Lower leg skin (tissue), 4 donors: ENCODE measurements at regions not wholly inside any gene's neighbourhood (a gene's known extent, or its start where the extent isn't known, plus 50 kb on each side); places are given as distances from the start of the nearest gene placed in this dataset.

Experiments
- DNase-seq, 2 donors: peaks; one replicate each; pipeline ENCODE4 v3.0.0-alpha.2; 2019; ENCODE audit warnings: low spot score in 2 of 2
- H3K4me3 ChIP-seq: fragments of 200-600 bp; sonication (generic); 2 replicates; pipeline ENCODE4 v1.5.1; 2017; ENCODE audit warnings: mild to moderate bottlenecking, low read depth; ENCODE audit not compliant: poor library complexity, severe bottlenecking
- POLR2A ChIP-seq, 2 donors: fragments of 450-650 bp; IDR thresholded peaks; one replicate each; pipeline ENCODE4 v1.6.1; 2016 to 2017; ENCODE audit warnings: antibody characterized with exemption in 2 of 2, mild to moderate bottlenecking in 1 of 2, moderate library complexity in 1 of 2
- WGBS, 2 donors: methylation state at CpG; one replicate each; pipeline ENCODE4 v1.1.5; 2018; 5-methylcytosine and 5-hydroxymethylcytosine counted together
- intact Hi-C: fragments of 100-400 bp; cut with DNase I; formaldehyde crosslinking; loops from one replicate; pipeline ENCODE4 v1.15.0; 2023; ENCODE audit warnings: low total_unique reads
- TF ChIP-seq, protein P1 (sequence below), 3 donors: fragments of 450-650 bp; IDR thresholded peaks; one replicate each; pipeline ENCODE4 v1.5.1; 2016; ENCODE audit warnings: antibody characterized with exemption in 3 of 3, mild to moderate bottlenecking in 3 of 3, moderate library complexity in 2 of 3

DNA sequence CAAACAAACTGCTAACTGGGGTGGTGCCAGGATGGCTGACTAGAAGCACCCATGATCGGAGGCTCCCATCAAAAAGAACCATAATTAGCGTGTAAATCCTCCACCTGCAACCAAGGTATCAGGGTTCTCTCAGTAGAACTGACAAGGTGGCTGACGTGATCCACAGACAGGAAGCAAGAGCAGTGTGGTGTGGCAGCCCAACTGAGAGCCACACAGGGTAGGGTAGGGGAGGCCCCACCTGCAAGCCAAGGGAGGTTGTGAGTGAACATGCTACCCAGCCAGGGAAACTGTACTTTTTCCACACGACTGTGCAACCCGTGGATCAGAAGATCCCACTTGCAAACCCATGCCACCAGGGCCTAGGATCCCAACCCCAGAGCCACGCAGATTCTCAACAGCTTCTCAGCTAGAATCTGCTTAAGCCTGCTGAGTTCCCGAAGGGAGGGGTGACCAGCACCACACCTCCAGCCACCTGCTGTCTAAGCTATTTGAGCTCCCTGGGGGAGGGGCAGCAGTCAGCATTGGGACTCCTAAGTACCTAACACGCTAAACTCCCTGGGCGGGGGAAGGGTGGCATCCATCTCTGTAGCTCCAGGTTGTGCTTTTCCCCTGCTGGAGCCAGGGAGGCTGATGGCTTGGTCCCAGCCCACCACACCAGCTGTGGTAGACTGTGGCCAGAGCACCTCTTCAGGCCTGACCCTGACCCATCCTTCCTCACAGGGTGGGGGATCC lies 425.1 kb downstream of the GPM6A start:
- intact Hi-C loops: no loop called here
- no peak for TF ChIP-seq POLR2A (IDR thresholded peaks at IDR 0.05)
- TF ChIP-seq, protein P1, sequence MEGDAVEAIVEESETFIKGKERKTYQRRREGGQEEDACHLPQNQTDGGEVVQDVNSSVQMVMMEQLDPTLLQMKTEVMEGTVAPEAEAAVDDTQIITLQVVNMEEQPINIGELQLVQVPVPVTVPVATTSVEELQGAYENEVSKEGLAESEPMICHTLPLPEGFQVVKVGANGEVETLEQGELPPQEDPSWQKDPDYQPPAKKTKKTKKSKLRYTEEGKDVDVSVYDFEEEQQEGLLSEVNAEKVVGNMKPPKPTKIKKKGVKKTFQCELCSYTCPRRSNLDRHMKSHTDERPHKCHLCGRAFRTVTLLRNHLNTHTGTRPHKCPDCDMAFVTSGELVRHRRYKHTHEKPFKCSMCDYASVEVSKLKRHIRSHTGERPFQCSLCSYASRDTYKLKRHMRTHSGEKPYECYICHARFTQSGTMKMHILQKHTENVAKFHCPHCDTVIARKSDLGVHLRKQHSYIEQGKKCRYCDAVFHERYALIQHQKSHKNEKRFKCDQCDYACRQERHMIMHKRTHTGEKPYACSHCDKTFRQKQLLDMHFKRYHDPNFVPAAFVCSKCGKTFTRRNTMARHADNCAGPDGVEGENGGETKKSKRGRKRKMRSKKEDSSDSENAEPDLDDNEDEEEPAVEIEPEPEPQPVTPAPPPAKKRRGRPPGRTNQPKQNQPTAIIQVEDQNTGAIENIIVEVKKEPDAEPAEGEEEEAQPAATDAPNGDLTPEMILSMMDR (IDR thresholded peaks at IDR 0.05): no peak
- 86 to 89% methylated on average over 7 to 9 of the region's 9 CpGs for WGBS, 2 donors
- H3K4me3 ChIP-seq: no peak overlapping the region
- DNase-seq: no peak

DNA sequence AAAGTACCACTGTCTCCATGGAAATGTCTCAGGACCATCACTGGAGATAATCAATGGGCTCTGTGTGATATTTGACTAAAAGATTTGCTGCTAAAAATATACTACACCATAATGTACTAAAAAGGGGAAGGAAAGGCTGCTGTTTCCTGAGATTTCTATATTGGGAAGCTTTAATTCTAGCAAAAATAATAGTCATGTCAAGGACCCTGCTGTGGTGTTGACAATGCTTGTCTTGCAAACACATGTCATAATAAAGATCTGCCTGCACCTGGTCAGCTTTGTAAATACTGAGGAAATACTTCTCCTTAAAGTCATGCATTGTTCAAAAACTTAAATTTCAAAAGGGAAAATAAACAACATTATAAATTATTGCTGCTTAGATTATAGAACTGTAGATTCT lies 417.9 kb downstream of the GPM6A start:
- DNase-seq: no peak
- intact Hi-C loops: no loop called here
- no peak overlapping the region for H3K4me3 ChIP-seq
- TF ChIP-seq, protein P1 (IDR thresholded peaks at IDR 0.05): no peak
- no peak for TF ChIP-seq POLR2A (IDR thresholded peaks at IDR 0.05)

DNA sequence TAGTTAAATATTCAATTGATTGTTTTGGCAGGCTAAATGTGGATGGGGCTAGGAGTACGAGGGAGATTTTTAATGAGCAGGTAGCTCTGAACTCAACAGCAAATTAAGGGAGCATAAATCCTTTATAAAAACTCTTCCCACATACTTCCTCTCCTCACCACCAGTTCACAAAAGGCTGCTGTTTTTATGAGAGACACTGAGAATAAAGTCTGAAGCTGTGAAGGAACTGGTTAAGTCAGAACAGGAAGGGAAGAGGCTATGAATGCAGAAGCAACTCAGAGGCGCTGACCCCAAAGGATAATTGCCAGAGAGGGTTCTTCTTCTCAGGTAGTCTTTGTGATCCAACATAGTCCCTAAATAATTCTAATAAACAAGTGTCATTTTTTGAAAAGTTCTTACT lies 406.1 kb downstream of the GPM6A start:
- H3K4me3 ChIP-seq: no peak overlapping the region
- DNase-seq: no peak
- TF ChIP-seq, protein P1 (IDR thresholded peaks at IDR 0.05): no peak
- no peak for TF ChIP-seq POLR2A (IDR thresholded peaks at IDR 0.05)
- intact Hi-C loops: no loop called here
- WGBS, 2 donors: 37 to 39% methylated on average over 2 of the region's 2 CpGs

DNA sequence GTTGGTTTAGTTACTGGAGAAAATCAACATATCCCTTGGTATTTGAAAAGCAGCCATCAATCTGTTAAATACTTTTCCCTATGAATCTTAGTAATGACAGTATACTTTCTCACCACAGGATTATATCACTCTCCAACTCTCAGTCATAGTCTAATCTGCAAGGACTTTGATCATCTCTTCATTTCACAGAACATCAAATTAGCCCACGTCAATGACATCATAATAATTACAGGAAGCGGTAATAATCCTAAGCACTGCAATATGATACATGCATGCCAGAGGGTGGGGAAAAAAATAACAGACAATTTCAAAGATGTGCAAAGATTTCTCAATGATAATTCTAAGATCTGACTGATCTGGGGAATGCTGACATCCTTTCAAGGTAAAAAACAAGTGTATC lies 404.1 kb downstream of the GPM6A start:
- WGBS, 2 donors: 51 to 55% methylated on average over 2 of the region's 2 CpGs
- DNase-seq: no peak
- H3K4me3 ChIP-seq: no peak overlapping the region
- no peak for TF ChIP-seq POLR2A (IDR thresholded peaks at IDR 0.05)
- TF ChIP-seq, protein P1 (IDR thresholded peaks at IDR 0.05): no peak
- intact Hi-C loops: no loop called here

DNA sequence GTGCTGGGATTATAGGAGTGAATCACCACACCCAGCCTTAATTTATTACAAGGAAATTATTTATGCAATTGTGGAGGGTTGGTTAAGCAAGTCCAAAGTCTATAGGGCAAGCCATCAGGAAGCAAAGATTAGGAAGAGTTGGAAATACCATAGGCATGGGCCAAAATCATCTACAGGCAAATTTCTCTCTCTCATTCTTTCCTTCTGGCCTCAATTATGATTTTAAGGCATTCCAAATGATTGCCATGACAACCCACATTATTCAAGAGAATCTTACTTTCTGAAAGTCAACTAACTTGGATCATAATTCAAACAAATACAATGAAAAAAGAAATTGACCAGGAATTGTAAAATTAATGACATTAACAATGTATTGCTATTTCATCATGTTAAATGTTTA lies 400.8 kb downstream of the GPM6A start:
- no peak overlapping the region for H3K4me3 ChIP-seq
- DNase-seq: no peak
- intact Hi-C loops: no loop called here
- TF ChIP-seq, protein P1 (IDR thresholded peaks at IDR 0.05): no peak
- no peak for TF ChIP-seq POLR2A (IDR thresholded peaks at IDR 0.05)

DNA sequence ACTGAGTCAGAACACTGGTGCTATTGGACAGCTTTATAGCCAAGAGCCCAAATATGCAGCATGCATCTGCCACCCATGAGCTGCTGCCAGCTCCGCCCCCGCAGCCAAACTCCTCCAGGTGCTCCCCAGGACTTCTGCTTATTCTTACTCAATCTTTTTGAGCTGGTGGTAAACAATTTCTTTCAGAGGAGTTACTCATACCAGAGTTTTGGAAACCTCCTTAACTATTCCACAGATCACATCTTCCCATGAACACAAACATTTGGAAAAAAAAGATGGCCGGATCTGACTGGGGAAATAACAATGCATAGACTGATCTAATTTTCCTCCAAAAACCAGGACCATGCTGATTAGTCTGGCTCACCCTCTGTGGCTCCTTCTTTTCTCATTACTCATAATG lies 399.9 kb downstream of the GPM6A start:
- WGBS, 2 donors: 53 to 66% methylated on average over 3 of the region's 3 CpGs
- DNase-seq: no peak
- TF ChIP-seq, protein P1 (IDR thresholded peaks at IDR 0.05): no peak
- TF ChIP-seq POLR2A (IDR thresholded peaks at IDR 0.05): no peak
- intact Hi-C loops: no loop called here
- no peak overlapping the region for H3K4me3 ChIP-seq
